Progenitor cell of endocrine pancreas (in vitro differentiated cells): ENCODE measurements at regions not wholly inside any gene's neighbourhood (a gene's known extent, or its start where the extent isn't known, plus 50 kb on each side); places are given as distances from the start of the nearest gene placed in this dataset.
"Not testable (repeated sequence)": the region's sequence is repeated elsewhere in the genome, so short reads cannot be mapped to it uniquely, and the experiment has no call there.

Experiments
- DNase-seq: peaks from one replicate; pipeline ENCODE4 v3.0.0; 2021; ENCODE audit warnings: low spot score; ENCODE audit not compliant: unreplicated experiment
- H3K27ac Mint-ChIP-seq: 2 replicates; pipeline ENCODE4 v1.8.0; 2021; ENCODE audit warnings: mild to moderate bottlenecking, moderate library complexity, mixed read lengths
- H3K27me3 Mint-ChIP-seq: 2 replicates; pipeline ENCODE4 v1.8.0; 2021; ENCODE audit warnings: mixed read lengths
- H3K36me3 Mint-ChIP-seq: 2 replicates; pipeline ENCODE4 v1.8.0; 2022; ENCODE audit warnings: mixed read lengths; ENCODE audit not compliant: insufficient read depth
- H3K4me1 Mint-ChIP-seq: 2 replicates; pipeline ENCODE4 v1.8.0; 2021; ENCODE audit warnings: low read depth, mixed read lengths
- H3K4me3 Mint-ChIP-seq: 2 replicates; pipeline ENCODE4 v1.8.0; 2021; ENCODE audit warnings: low read depth, mild to moderate bottlenecking, moderate library complexity, mixed read lengths
- H3K9me3 Mint-ChIP-seq: 2 replicates; pipeline ENCODE4 v1.8.0; 2021; ENCODE audit warnings: low read depth, mixed read lengths
- CTCF ChIP-seq: fragments of 200-600 bp; sonication (generic); IDR thresholded peaks from one replicate; pipeline ENCODE4 v1.5.0; 2021; ENCODE audit warnings: antibody characterized with exemption, mild to moderate bottlenecking; ENCODE audit not compliant: unreplicated experiment

GRCh38 chr1:164456272-164456671, 102.7 kb upstream of the PBX1 start:
- Mint-ChIP-seq H3K36me3 (no peaks in the 10 kb centered on the region), H3K4me3 (no peak overlapping the region), H3K9me3 (peaks cover 9% of the 10 kb centered on the region), H3K4me1 (no peaks in the 10 kb centered on the region), H3K27ac (no peak overlapping the region), H3K27me3 (no peaks in the 10 kb centered on the region)
- no peak for DNase-seq
- TF ChIP-seq CTCF: no peak

- H3K4me1 Mint-ChIP-seq, H3K27me3 Mint-ChIP-seq, H3K36me3 Mint-ChIP-seq, H3K9me3 Mint-ChIP-seq, H3K27ac Mint-ChIP-seq, H3K4me3 Mint-ChIP-seq, DNase-seq: not testable (repeated sequence)
These were observed 99.8 kb upstream of the PBX1 start for GRCh38 chr1:164459176-164459575.

GRCh38 chr1:164466001-164466421, 93.0 kb upstream of the PBX1 start:
- H3K27me3 Mint-ChIP-seq: no peaks in the 10 kb centered on the region
- no peak for DNase-seq
- no peak overlapping the region for H3K4me3 Mint-ChIP-seq
- H3K4me1 Mint-ChIP-seq: no peaks in the 10 kb centered on the region
- no peak overlapping the region for H3K27ac Mint-ChIP-seq
- H3K9me3 Mint-ChIP-seq: peaks cover 3% of the 10 kb centered on the region
- no peaks in the 10 kb centered on the region for H3K36me3 Mint-ChIP-seq
- no peak for TF ChIP-seq CTCF

GRCh38 chr1:164466429-164466828, 92.6 kb upstream of the PBX1 start:
- H3K4me3 Mint-ChIP-seq: no peak overlapping the region
- no peaks in the 10 kb centered on the region for H3K4me1 Mint-ChIP-seq
- H3K27ac Mint-ChIP-seq: no peak overlapping the region
- TF ChIP-seq CTCF: no peak
- no peaks in the 10 kb centered on the region for H3K27me3 Mint-ChIP-seq
- H3K9me3 Mint-ChIP-seq: no peaks in the 10 kb centered on the region
- no peaks in the 10 kb centered on the region for H3K36me3 Mint-ChIP-seq
- DNase-seq: no peak

GRCh38 chr1:164470996-164471395, 88.0 kb upstream of the PBX1 start:
- no peaks in the 10 kb centered on the region for H3K4me1 Mint-ChIP-seq
- no peak overlapping the region for H3K27ac Mint-ChIP-seq
- H3K4me3 Mint-ChIP-seq: no peak overlapping the region
- TF ChIP-seq CTCF: no peak
- H3K9me3 Mint-ChIP-seq: peaks cover 4% of the 10 kb centered on the region
- H3K27me3 Mint-ChIP-seq: no peaks in the 10 kb centered on the region
- H3K36me3 Mint-ChIP-seq: no peaks in the 10 kb centered on the region
- no peak for DNase-seq

GRCh38 chr1:164472841-164473240, 86.1 kb upstream of the PBX1 start:
- no peak for DNase-seq
- Mint-ChIP-seq H3K4me1 (no peaks in the 10 kb centered on the region), H3K9me3 (peaks cover 4% of the 10 kb centered on the region), H3K36me3 (no peaks in the 10 kb centered on the region), H3K27me3 (no peaks in the 10 kb centered on the region), H3K27ac (no peak overlapping the region), H3K4me3 (no peak overlapping the region)
- TF ChIP-seq CTCF: no peak
